ENCODE measurements at regions not wholly inside any gene's neighbourhood (a gene's known extent, or its start where the extent isn't known, plus 50 kb on each side); places are given as distances from the start of the nearest gene placed in this dataset.

DNA sequence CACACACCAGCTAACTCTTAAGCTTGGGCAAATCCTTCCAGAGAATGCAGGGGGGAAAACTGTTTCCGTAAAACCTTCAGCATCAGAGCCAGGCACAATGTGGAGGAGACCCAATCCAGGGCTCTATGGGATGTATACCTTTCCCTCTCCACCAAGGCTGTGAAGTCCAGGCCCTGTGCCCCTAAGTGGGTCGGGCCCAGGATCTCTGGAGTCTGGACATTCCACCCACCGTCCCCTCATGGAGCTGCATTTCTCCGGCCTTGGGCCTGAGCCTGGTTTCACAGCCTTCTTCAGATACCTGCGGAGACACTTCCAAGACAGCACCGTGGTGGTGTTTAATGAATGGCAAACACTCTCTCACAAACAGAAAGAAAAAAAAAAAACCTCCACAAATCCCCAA, 186.2 kb downstream of the URI1 start:
- peak; percentile 39 for DNase-seq
- Histone ChIP-seq H3K36me3 (no peaks in the 10 kb centered on the region), H3K9me3 (no peaks in the 10 kb centered on the region), H3K27ac (no peak overlapping the region), H3K27me3 (replicated peaks in 1 of 7) (no peaks in the 10 kb centered on the region), H3K4me1 (no peaks in the 10 kb centered on the region), H3K4me3 (no peak overlapping the region)
- intact Hi-C loops (cut with DNase I; ENCODE audit: low total_unique reads): no loop called here
- TF ChIP-seq, protein P1, sequence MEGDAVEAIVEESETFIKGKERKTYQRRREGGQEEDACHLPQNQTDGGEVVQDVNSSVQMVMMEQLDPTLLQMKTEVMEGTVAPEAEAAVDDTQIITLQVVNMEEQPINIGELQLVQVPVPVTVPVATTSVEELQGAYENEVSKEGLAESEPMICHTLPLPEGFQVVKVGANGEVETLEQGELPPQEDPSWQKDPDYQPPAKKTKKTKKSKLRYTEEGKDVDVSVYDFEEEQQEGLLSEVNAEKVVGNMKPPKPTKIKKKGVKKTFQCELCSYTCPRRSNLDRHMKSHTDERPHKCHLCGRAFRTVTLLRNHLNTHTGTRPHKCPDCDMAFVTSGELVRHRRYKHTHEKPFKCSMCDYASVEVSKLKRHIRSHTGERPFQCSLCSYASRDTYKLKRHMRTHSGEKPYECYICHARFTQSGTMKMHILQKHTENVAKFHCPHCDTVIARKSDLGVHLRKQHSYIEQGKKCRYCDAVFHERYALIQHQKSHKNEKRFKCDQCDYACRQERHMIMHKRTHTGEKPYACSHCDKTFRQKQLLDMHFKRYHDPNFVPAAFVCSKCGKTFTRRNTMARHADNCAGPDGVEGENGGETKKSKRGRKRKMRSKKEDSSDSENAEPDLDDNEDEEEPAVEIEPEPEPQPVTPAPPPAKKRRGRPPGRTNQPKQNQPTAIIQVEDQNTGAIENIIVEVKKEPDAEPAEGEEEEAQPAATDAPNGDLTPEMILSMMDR (IDR thresholded peaks at IDR 0.05 in 8 of 11, conservative IDR thresholded peaks at IDR 0.05 in 3 of 11): no peak
- TF ChIP-seq POLR2A (IDR thresholded peaks at IDR 0.05) (no peak), POLR2AphosphoS5 (IDR thresholded peaks at IDR 0.05) (no peak)
- WGBS, 5 donors: 79 to 89% (median 86%) methylated on average over 6 of the region's 6 CpGs

DNA sequence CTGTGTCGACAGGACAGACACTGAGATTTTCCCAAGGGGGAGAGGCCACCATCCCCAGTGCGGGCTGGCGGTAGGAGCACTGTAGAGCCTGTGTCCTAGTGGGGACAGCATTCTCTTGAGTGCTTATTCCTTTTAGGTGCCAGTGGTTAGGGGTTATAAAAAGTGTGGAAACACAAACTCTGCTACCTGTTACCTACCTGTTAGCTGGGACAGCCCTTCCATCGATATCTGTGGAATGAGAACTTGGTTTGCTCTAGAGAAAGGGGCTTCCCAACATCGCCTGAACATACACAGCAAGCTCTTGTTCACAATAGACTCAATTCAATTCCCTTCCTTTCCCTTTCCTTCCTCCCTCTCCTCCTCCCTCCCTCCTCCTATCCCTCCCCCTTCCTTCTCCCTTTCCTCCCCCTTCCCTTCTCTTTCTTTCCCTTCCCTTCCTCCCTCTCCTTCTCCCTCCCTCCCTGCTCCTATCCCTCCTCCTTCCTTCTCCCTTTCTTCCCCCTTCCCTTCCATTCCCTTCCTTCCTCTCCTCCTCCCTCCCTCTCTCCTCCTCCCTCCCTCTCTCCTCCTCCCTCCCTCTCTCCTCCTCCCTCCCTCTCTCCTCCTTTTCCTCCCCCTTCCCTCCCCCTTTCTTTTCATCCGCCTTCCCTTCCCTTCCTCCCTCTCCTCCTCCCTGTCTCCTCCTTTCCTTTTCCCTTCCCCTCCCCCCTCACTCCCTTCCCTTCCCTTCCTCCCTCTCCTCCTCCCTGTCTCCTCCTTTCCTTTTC, 188.5 kb downstream of the URI1 start:
- peak; percentile 34 for DNase-seq
- Histone ChIP-seq H3K27ac (no peak overlapping the region), H3K4me3 (no peak overlapping the region), H3K9me3 (no peaks in the 10 kb centered on the region), H3K36me3 (no peaks in the 10 kb centered on the region), H3K4me1 (no peaks in the 10 kb centered on the region), H3K27me3 (replicated peaks in 1 of 7) (no peaks in the 10 kb centered on the region)
- TF ChIP-seq POLR2AphosphoS5 (IDR thresholded peaks at IDR 0.05): no peak
- TF ChIP-seq, protein P1 (IDR thresholded peaks at IDR 0.05 in 8 of 11, conservative IDR thresholded peaks at IDR 0.05 in 3 of 11): no peak
- TF ChIP-seq POLR2A (IDR thresholded peaks at IDR 0.05): no peak
- intact Hi-C loops (cut with DNase I; ENCODE audit: low total_unique reads): no loop called here
- WGBS, 5 donors: 74 to 82% (median 78%) methylated on average over 6 of the region's 6 CpGs

DNA sequence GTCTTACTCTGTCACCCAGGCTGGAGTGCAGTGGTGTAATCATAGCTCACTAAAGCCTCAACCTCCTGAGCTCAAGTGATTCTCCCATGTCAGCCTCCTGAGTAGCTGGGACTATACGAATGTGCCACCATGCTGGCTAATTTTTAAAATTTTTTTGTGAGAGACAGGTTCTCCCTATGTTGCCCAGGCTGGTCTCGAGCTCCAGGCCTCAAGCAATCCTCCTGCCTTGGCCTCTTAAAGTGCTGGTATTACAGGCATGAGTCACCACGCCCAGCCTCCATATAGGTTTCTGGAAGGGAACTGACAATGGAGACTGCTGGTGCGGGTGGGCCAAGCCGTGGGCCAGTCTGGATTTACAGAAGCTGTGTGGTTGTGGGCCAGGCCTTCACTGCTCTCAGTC, 189.2 kb downstream of the URI1 start:
- no peaks in the 10 kb centered on the region for H3K27me3 ChIP-seq (replicated peaks in 1 of 7)
- H3K4me3 ChIP-seq: no peak overlapping the region
- TF ChIP-seq POLR2AphosphoS5 (IDR thresholded peaks at IDR 0.05) (no peak), POLR2A (IDR thresholded peaks at IDR 0.05) (no peak)
- TF ChIP-seq, protein P1 (IDR thresholded peaks at IDR 0.05 in 8 of 11, conservative IDR thresholded peaks at IDR 0.05 in 3 of 11): no peak
- peak; percentile 44 for DNase-seq
- no peaks in the 10 kb centered on the region for H3K4me1 ChIP-seq
- 82 to 90% (median 89%) methylated on average over 3 to 5 of the region's 5 CpGs for WGBS, 5 donors
- H3K27ac ChIP-seq: no peak overlapping the region
- no peaks in the 10 kb centered on the region for H3K9me3 ChIP-seq
- intact Hi-C loops (cut with DNase I; ENCODE audit: low total_unique reads): no loop called here
- H3K36me3 ChIP-seq: no peaks in the 10 kb centered on the region

DNA sequence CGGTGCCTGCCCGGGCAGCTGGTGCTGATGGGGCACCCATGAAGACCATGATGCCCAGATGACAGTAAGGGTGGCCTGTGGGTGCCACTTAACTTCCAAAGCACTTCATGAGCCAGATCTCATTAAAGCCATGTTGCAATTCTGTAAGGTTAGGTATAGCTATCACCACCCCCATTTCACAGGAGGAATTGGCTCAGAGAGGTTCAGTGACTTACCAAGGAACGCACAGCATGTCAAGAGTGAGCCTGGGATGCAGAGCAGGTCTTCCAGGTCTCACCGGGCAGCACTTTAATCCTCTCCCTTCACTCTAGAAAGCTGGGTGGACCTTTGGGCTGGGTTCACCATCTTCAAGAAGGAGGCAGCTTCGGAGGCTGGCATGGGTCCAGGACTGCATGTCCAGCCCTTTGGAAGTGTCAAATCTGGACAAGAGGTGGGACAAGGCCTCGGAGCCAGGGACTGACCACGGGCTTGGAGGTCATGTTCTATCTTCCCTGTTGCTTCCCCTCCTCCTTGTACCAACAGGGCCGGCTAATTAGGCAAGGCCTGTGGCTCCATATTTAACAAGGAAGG, 189.8 kb downstream of the URI1 start:
- Histone ChIP-seq H3K36me3 (no peaks in the 10 kb centered on the region), H3K27ac (no peak overlapping the region), H3K27me3 (replicated peaks in 1 of 7) (no peaks in the 10 kb centered on the region), H3K4me3 (no peak overlapping the region), H3K4me1 (no peaks in the 10 kb centered on the region), H3K9me3 (no peaks in the 10 kb centered on the region)
- no peak for TF ChIP-seq POLR2A (IDR thresholded peaks at IDR 0.05)
- TF ChIP-seq, protein P1 (IDR thresholded peaks at IDR 0.05 in 8 of 11, conservative IDR thresholded peaks at IDR 0.05 in 3 of 11): no peak
- no peak for TF ChIP-seq POLR2AphosphoS5 (IDR thresholded peaks at IDR 0.05)
- intact Hi-C loops (cut with DNase I; ENCODE audit: low total_unique reads): no loop called here
- 77 to 88% (median 85%) methylated on average over 6 to 8 of the region's 8 CpGs for whole genome bisulfite sequencing, 5 donors
- DNase-seq: peak; percentile 38
